Uterus (tissue), 3 donors: ENCODE measurements at regions not wholly inside any gene's neighbourhood (a gene's known extent, or its start where the extent isn't known, plus 50 kb on each side); places are given as distances from the start of the nearest gene placed in this dataset.

Source experiments
- DNase-seq, 2 donors: peaks; one replicate each; pipeline ENCODE4 v3.0.0-alpha.2; 2019 to 2020
- H3K27ac ChIP-seq, 2 donors: fragments of 200-600 bp; sonication (generic); 1 replicate in 1 of 2; 2 replicates in 1 of 2; pipeline ENCODE4 v1.5.1; 2016 to 2018
- H3K27me3 ChIP-seq, 2 donors: fragments of 200-600 bp; sonication (generic); one replicate each; pipeline ENCODE4 v1.5.1; 2018 to 2019; ENCODE audit warnings: control low read depth in 1 of 2
- H3K36me3 ChIP-seq, 2 donors: fragments of 200-600 bp; sonication (generic); one replicate each; pipeline ENCODE4 v1.5.1; 2019; ENCODE audit warnings: control low read depth in 1 of 2
- H3K4me1 ChIP-seq, 2 donors: fragments of 200-600 bp; sonication (generic); one replicate each; pipeline ENCODE4 v1.5.1; 2018 to 2019; ENCODE audit warnings: control low read depth in 1 of 2
- H3K4me3 ChIP-seq, 2 donors: fragments of 200-600 bp; sonication (generic); 1 replicate in 1 of 2; 2 replicates in 1 of 2; pipeline ENCODE4 v1.5.1; 2018 to 2019; ENCODE audit warnings: mild to moderate bottlenecking in 1 of 2
- H3K9me3 ChIP-seq, 2 donors: fragments of 200-600 bp; sonication (generic); one replicate each; pipeline ENCODE4 v1.5.1; 2019; ENCODE audit warnings: control low read depth in 1 of 2
- CTCF ChIP-seq, 4 experiments: fragments of 200-600 bp in 2 of 4; fragments of 450-650 bp in 2 of 4; sonication (generic) in 2 of 4; IDR thresholded peaks; one replicate each; pipeline ENCODE4 v1.5.1; 2016 to 2019; ENCODE audit warnings: antibody characterized with exemption in 4 of 4, mild to moderate bottlenecking in 2 of 4, moderate library complexity in 1 of 4
- POLR2A ChIP-seq, 2 donors: fragments of 450-650 bp; IDR thresholded peaks; one replicate each; pipeline ENCODE4 v1.6.1; 2016; ENCODE audit warnings: antibody characterized with exemption in 2 of 2, mild to moderate bottlenecking in 1 of 2, moderate library complexity in 1 of 2
- intact Hi-C: fragments of 100-400 bp; cut with DNase I; formaldehyde crosslinking; loops from one replicate; pipeline ENCODE4 v1.15.1; 2023; ENCODE audit warnings: low total_unique reads
- donor health status: DM: yes; HTN: yes; CAD: no.

GRCh38 chr1:69081668-69082067, 486.1 kb upstream of the LRRC7 start:
- H3K4me1 ChIP-seq = no peaks in the 10 kb centered on the region

GRCh38 chr1:69082312-69082711, 485.4 kb upstream of the LRRC7 start:
- no peaks in the 10 kb centered on the region for H3K36me3 ChIP-seq
- no peaks in the 10 kb centered on the region for H3K27me3 ChIP-seq
- no peaks in the 10 kb centered on the region for H3K4me1 ChIP-seq
- no peaks in the 10 kb centered on the region for H3K9me3 ChIP-seq
- no peak overlapping the region for H3K4me3 ChIP-seq
- DNase-seq = no peak
- intact Hi-C loops = no loop called here
- TF ChIP-seq POLR2A (IDR thresholded peaks at IDR 0.05) (no peak), CTCF (IDR thresholded peaks at IDR 0.05) (no peak)
- H3K27ac ChIP-seq = no peak overlapping the region

More at GRCh38 chr1:69081668-69082067, 486.1 kb upstream of the LRRC7 start:
- TF ChIP-seq CTCF (IDR thresholded peaks at IDR 0.05) (no peak), POLR2A (IDR thresholded peaks at IDR 0.05) (no peak)
- H3K36me3 ChIP-seq = no peaks in the 10 kb centered on the region
- intact Hi-C loops = no loop called here
- H3K27ac ChIP-seq = no peak overlapping the region
- no peaks in the 10 kb centered on the region for H3K9me3 ChIP-seq
- H3K27me3 ChIP-seq = no peaks in the 10 kb centered on the region
- H3K4me3 ChIP-seq = no peak overlapping the region
- DNase-seq = no peak

- Histone ChIP-seq H3K4me1 (no peaks in the 10 kb centered on the region), H3K36me3 (no peaks in the 10 kb centered on the region), H3K27ac (no peak overlapping the region), H3K4me3 (no peak overlapping the region), H3K27me3 (no peaks in the 10 kb centered on the region), H3K9me3 (peaks cover 0 to 12% of the 10 kb centered on the region in 2 donors)
- intact Hi-C loops = no loop called here
- DNase-seq = no peak
- TF ChIP-seq CTCF (IDR thresholded peaks at IDR 0.05) = no peak
- TF ChIP-seq POLR2A (IDR thresholded peaks at IDR 0.05) = no peak
Observed at GRCh38 chr1:69086148-69086547, 481.6 kb upstream of the LRRC7 start.

- Histone ChIP-seq H3K4me3 (no peak overlapping the region), H3K36me3 (no peaks in the 10 kb centered on the region), H3K27ac (no peak overlapping the region), H3K27me3 (no peaks in the 10 kb centered on the region), H3K4me1 (no peaks in the 10 kb centered on the region), H3K9me3 (peaks cover 0 to 12% of the 10 kb centered on the region in 2 donors)
- TF ChIP-seq POLR2A (IDR thresholded peaks at IDR 0.05) = no peak
- no peak for TF ChIP-seq CTCF (IDR thresholded peaks at IDR 0.05)
- no peak for DNase-seq
- intact Hi-C loops = no loop called here
Observed at GRCh38 chr1:69088571-69088970, 479.2 kb upstream of the LRRC7 start.

- no peak for TF ChIP-seq CTCF (IDR thresholded peaks at IDR 0.05)
- TF ChIP-seq POLR2A (IDR thresholded peaks at IDR 0.05) = no peak
- no peak for DNase-seq
- intact Hi-C loops = no loop called here
- Histone ChIP-seq H3K4me3 (no peak overlapping the region), H3K27me3 (no peaks in the 10 kb centered on the region), H3K4me1 (no peaks in the 10 kb centered on the region), H3K9me3 (peaks cover 0 to 12% of the 10 kb centered on the region in 2 donors), H3K36me3 (no peaks in the 10 kb centered on the region), H3K27ac (no peak overlapping the region)
Observed at GRCh38 chr1:69090170-69090569, 477.6 kb upstream of the LRRC7 start.
